ENCODE measurements at regions not wholly inside any gene's neighbourhood (a gene's known extent, or its start where the extent isn't known, plus 50 kb on each side); places are given as distances from the start of the nearest gene placed in this dataset.

DNA sequence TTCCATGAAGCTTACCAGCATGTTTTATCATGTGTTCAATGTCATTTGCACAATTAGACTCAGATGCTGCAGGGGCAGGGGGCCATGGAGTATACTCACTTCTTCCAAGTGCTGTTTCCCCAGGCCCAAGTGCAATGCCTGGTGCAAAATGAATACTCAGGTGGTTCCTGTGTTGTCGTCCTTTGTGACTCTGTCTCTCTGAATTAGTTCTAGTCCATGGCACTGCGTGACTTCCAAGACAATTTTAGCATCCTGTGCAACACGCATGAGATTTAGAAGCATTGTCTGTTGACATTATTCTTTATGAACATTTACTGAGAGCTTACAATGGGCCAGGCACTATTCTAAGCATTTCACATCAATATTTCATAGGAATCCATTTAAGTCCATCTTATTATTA, 769.7 kb upstream of the RBFOX1 start:
- no peak for FAIRE-seq

DNA sequence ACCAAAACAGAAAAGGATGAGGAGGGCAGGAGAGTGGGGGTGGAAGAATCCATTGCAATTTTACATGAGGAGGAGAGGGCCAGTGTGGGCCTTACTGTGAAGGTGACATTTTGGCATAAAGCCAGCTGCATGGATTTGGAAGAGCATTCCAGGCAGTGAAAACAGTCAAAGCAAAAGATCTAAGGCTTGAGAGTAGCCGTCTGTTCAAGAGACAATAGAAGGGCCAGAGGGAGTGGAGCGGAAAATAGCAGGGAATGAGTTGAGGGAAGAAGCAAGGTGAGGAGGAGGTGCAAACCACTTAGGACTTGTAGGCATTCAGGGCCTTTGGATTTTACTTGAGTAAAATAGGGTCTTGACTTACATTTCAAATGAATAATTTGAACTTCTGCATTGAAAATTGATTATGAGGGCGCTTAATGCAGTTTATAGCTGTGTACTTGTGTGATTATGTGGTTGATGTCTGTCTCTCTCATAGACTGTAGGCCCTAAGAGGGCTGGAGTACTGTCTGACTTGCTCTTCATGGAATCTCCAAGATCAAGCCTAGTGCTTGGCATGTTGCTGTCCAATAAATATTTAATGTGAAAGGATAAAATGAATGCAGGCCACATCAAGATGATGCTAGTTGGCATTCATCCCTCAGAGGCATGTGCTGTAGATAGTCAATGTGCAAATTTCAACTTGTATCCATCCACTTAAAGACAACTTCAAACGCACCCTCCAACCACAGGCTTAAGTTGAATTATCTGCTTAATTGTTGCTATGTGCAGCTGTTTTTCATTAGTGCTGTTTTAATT, 772.1 kb upstream of the RBFOX1 start:
- no peak for FAIRE-seq

DNA sequence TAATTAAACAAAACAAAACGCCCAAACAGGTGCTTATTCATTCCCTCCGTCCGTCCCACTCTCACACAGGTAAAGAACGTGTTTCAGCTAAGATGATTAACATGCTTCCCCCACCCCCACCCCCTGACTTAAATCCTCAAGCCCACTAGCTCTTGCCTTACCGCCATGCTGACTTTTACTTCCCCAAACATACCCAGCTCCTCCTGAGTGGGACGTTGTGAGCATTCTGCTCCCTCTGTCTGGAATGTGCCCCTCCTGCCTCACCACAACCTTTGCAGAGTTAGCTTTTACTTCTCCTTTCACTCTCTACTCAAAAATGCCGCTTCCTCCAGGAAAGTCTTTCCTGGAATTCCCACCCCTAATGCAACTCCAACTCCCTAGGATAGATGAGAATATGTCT, 774.0 kb upstream of the RBFOX1 start:
- FAIRE-seq = no peak

DNA sequence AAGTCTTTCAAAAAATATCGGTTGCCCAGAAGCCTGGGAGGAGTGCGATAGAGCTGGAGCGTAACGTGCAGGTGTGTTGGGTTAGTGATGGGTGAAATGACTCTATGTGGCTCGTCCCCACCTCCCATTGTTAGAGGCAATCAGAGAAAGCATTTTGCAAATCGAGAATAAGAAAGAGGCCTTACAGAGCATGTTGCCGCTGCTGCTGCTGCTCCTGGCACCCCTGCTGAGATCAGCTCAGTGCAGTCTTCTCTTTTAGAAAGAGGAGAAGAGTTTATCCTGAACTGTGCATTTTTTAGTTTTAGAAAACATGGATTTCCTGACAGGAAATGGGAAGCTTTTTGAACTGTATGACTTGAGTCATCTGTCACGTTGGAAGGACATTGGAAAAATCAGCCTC, 774.5 kb upstream of the RBFOX1 start:
- FAIRE-seq = no peak

DNA sequence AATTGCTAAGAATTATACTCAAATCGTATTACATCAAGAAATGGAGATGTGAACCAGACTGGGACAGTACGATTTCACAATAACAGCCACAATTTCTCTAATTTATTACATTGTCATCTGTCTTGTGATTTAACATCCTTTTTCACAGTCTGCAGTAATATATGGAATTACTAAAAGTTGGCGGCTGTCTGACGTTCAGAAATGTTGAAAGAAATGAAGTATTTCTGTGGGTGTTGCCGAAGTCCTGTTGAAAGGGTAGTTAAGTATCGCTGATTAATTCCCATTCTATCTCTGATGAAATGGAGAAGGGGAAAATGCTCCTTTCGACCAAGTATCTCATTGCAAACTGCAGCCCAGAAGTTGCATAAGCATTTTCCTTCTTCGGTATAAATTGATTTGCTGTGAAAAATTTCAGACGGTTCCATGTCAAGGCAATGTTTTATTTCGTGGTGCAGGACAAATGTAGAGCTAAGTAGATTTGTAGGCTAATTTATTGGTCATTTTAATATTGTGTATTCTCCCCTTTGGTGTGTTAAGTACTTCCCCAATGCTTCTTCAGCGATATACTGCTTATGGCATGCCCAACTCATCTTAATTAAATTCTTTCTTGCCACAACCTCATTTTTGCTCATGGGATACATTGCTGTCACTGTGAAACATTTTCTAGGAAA, 775.2 kb upstream of the RBFOX1 start:
- FAIRE-seq = no peak

DNA sequence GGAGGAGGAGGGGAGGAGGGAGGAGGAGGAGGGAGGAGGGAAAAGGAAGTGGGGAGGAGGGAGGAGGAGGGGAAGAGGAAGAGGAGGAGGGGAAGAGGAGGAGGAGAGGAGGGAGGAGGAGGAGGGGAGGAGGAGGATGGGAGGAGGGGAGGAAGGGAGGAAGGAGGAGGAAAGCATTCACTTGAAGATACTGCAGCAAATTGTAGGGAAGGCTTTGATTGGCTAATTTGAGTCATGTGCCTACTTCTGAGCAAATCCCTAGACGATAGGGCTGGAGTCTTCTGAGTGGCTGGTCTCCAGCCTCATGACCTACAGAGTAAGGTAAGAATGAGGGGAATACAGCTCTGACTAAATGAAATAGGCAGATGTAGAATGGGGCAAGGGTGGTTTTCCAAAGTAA, 783.2 kb upstream of the RBFOX1 start:
- no peak for FAIRE-seq

DNA sequence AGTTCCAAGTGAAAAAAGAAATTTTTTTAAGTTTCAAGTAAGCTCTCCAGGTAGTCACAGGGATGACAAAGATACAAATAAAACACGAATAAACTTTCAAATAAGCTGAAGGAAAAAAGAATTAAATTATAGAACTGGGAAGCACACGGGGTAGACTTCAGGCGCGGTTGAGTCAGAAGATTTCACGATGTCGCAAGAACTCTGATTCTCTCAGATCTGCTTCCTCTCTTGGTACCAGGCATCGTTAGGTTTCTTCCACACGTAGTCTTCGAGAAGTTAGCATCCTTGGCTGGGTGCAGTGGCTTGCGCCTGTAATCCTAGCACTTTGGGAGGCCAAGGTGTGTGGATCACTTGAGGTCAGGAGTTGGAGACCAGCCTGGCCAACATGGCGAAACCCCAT, 784.1 kb upstream of the RBFOX1 start:
- no peak for FAIRE-seq

DNA sequence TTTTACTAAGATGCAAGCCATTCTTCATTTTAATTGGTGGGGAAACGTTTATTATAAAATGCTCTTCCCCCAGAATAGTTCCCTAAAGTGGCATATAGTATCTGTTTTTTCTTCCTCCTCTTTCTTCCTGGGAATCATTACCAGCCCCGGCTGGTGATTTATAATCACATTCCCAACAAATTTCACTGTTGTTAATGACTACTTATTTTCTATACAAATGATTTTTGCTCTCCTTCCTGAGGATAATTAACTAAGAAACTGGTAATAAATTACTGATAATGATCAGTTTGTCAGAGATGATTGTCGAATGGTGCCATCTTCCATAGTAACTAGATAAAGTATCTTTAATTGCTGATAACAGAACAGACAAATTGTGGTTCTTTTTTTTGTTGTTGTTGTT, 785.5 kb upstream of the RBFOX1 start:
- no peak for FAIRE-seq

DNA sequence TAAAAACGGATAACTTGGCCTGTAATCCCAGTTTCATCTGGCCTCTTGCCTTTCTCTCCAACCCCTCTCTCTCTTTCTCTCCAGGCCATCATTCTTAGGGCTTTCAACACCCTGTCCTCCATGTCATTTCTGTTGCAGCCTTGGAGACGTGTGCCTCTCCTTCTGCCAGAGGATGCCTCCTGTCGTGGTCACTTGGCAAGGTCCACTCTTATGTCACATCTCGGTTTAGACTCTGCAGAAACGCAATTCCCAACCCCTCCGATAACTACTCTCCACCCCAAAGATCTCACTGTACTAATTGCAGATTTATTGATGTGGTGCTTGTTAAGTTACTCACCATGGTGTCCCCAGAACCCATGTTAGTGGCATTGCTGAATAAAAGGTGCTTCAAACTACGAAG, 787.3 kb upstream of the RBFOX1 start:
- FAIRE-seq = no peak

DNA sequence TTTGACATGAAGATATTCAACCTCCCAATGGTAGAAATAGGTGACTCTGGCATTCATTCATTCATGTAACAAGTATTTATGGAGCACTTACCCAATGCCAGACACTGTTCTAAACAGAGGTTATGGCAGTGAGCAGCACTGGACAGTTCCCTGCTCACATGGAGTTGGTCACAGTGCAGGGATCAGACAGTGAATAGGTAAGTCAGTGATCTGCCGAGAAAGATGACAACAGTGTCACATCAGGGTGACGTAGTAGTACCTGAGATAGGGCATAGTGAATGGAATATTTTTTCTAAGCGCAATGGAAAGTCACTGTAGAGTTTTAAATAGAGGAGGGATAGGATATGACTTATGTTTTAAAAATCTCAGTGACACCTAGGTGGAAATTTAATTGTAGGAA, 791.4 kb upstream of the RBFOX1 start:
- no peak for FAIRE-seq

DNA sequence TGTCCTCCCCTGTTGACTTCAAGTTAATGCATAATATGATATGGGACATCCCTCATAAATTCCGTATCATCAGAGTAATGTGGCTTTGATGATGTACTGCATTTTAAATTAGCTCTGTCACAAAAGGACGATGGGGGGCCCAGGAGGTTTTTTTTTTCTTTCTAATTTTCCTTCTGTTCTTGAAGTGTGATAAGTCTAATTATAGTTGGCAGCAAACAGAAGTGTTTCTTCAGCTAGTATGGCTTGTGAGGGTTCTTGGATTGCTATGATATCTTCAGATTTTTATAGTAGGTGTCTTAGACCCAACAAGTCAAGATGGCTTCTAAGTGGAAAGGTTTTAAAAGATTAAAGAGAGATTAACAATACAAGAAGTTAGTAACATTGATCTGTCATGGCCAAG, 796.2 kb upstream of the RBFOX1 start:
- no peak for FAIRE-seq

DNA sequence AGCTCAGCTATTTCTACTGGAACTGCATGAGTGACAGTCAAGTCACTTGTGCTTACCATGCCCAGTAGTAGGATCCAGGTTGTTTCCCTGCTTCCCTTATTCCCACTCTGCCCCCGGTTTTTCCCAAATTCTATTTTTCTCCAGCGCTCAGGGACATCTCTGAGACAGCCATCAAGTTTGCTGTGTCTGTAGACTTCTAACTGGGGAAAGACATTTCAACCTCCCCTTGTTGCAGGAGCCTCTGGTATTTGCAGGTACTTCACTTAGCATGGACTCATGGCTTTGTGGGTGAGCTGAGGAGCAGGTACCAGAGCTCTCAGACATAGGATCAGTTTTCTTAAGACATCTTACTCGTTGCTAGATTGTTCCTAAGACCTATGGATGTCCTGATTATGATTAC, 801.6 kb upstream of the RBFOX1 start:
- FAIRE-seq = no peak

DNA sequence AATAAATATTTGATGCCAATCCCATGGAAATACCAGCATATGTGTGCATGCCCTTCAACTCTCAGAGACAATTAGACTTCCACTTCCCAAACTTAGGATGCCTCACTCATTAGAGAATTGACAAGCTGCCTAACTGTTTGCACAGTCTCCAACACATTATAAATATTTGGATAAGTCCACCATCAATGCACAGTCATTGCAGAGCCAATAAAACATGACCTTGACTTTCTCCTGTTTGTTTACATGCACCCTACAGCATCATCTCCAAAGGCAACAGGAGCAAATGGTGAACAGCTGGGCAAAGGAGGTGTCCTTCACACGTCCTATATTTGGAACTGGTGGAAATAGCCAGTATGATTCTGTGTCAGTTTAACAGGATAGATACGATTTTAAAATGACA, 804.4 kb upstream of the RBFOX1 start:
- FAIRE-seq = no peak

DNA sequence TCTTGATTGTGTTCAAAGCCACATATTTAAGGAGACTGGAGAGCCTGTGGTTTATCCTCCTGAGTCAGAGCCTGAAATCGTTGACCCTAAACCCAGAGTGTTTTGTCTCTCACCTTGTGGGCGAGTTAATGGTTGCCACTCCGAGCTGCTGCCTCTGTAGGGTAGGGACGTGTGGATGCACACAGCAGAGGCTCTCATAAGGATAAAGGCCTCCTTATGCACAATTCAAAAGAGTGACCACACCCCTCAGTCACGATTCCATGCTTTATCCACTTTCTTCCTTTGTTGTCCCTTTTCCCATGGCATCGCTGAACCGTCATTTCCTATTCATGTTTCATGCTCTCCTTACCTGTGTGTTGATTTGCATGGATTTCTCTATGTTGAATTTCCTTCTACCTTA, 805.0 kb upstream of the RBFOX1 start:
- no peak for FAIRE-seq

DNA sequence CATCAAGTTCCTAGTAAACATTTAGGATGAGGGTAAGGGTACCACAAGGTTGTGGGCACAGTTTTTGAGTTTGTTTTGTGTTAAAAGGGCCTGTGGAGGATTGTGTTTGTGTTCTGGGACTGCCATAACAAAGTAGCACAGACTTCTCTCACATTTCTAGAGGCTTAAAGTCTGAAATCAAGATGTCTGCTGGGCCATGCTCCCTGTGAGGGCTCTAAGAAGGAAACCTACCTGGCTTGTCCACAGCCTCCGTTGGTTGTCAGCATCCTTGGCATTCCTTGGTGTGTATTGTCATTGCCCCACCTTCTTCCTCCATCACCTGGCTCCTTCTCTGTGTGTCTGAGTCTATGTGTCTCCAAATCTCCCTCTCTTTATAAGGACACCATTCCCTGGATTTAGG, 808.1 kb upstream of the RBFOX1 start:
- no peak for FAIRE-seq

DNA sequence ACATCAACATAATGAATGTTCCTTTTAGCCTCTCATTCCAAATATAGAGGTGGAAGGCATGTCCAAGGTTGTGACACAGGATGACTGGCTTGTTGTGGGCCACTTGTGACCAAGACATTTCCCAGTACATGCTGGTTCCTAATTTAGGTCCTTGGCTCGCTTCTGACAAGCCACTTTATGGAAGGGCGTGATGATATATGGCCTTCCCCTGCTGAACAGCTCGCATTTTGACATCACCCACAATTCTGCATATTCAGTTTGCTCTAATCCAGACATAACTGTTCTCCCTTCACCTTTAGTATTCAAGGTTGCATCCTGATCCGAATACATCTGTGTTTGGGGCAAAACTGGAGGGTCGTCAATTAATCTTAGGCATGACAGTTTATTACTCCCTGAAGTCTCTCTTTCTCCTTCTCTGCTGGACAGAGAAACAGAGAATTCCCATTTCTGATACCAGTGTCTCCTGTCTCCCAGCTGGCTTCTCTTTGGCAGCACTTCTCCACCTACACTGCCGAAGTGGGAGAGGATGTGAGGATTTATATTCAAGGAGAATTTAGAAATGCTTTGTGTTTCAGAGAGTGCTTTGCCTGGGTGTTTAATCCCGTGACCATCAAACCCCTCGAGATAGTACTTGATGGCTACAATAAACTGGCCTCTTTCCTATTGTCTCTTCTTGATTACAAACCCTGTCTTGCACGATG, 815.5 kb upstream of the RBFOX1 start:
- no peak for FAIRE-seq

DNA sequence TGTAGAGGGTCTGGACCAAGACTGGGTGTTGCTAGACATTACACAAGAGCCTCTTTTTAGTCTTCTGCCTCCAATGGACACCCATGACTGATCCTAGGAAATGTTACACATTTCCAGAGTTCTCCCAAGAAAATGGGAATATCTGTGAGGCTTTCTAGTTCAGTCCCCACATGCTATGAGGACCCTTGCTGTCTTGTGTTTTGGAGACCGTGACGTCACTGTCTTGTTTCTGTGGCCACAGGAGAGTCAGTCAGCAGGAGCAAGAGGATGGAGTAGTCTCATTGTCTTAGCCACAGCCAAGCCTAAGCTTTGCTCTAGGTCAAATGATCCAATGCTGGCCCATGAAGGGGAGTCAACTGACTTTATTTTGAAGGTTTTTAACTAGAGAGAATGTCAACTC, 820.1 kb upstream of the RBFOX1 start:
- no peak for FAIRE-seq

DNA sequence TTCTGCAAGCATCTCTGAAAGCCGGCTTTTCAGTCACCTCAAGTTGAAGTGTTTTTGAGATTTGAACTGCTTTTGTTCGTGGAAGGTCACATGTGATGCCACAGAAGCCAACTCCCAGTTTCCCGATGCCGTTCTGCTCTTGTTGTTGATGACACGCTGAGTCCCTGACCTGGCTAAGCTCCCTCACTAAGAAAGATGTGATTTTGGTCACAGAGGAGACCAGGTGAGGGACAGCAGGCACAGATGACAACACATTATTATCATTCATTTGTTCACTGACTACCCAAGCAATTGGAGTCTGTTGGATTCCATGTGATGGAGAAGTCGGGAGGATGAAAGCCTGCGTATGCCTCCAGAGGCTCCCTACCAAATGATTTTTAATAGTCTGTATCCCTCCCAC, 822.4 kb upstream of the RBFOX1 start:
- no peak for FAIRE-seq

DNA sequence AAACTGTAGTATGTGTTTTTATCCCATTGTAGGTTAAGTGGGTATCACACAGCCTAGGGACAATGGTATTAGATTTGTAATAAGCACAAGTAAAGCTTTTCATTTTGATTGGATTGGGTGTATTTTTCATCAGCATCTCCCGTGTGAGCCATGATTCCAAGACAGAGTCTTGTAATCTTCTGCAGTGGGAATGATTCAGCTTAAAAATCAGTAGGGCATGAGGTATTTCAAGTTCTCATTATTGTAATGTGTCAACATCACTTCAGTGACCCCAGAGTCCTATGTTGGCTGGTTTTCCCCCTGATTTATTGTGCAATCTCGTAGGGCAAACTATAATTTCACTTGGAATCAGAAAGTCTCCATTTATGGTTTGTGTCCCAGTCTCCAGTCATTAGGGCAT, 833.2 kb upstream of the RBFOX1 start:
- no peak for FAIRE-seq

DNA sequence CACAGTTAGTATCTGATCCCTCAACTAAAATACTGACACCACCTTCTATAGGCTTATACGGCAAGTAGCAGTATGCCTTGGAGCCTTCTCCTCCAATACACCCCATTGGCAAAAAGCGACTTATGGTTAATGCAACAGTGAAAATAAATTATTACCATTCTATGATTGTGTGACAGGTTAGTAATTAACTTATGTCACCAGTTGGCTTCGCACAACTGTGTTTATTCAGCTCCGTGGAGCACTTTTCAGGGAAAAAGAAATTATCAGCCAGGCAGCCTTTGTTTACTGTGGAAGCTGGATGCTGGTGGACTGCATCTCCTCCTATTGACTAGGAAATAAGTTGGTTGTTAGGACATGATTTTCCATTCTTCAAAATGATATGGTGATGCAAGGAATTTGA, 833.8 kb upstream of the RBFOX1 start:
- no peak for FAIRE-seq

DNA sequence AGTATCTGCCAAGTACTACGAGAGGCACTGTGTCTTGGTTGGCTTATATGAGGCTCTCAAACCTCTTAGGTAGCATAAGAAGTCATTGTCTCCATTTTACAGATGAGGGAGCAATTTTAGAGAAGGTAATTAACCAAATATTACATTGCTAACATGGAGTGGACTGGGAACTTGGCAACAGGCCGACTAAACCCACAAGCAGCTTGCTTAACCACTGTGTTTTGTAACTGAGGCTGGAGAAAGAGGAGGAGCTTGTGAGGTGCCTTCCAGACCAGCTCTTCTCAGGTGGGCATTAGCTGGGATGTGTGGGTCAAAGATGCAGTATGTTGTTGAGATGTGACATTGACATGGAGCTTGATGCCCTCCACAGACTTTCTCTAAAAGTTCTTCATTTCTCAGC, 835.6 kb upstream of the RBFOX1 start:
- FAIRE-seq = no peak

DNA sequence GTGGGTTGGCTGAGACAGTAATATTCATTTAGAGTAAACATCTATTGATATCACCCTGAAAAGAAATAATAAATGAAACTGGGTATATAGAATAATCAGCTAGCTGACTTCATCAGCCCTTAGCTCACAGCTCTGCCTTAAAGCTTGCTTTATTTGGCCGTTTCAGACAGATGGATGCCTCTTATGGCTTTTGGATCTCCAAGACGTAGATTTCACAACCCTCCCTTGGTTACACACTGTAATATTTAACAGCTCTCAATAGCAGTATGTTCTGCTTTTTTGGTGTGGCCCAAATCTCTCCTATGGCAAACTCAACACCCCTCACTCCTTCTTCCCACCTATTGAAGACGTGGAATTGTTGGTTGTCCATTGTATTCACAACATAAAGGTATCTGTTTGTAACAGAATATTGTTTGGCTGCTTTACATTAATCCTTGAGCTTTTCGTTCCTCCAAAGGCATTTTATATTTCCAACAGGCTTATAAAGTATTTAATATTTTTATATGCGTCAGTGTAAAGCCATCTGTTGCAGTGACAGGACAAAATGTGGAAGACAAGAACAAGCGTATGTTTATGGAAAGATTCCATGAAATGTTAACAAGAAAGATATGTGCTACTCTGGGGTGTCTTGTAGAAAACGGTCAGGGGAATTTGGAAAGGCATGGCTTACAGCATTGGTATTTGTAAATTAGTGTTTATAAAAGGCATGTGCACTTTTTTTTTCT, 837.0 kb upstream of the RBFOX1 start:
- FAIRE-seq = no peak

DNA sequence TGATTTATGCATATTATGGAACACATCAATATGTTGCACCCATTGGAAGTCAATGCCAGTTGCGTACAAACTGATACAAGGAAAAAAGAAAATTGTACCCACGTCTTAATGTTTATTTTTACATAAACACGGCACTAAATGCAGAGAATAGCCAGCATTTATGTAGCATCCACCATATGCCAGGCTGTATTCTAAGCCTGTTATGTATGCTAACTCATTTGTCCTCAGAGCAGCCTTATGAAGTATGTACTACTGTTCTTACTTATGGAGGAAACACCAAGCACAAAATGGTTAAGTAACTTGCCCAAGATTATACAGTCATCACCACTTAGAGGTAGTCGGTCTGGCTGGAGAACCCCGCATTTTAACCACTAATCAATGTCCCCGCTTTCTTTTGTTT, 837.9 kb upstream of the RBFOX1 start:
- no peak for FAIRE-seq

DNA sequence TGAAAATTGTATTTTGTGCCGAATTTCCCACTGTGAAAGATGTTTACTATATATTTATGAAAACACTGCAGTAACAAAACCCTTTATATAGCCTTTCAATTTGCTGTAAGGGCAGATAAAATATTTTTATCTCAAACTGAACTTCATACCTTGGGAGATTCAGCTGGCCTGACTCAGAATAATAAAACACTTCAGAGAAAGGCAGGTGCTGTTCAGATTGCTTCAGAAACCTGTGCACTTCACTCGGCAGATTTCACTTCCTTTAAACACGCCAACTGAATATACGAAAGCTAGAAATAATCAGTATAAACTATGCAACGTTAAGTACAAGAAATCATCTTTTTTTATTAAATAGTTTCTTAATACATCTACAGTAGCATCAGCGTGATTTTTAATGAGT, 839.1 kb upstream of the RBFOX1 start:
- FAIRE-seq = no peak
